ENCODE measurements at regions not wholly inside any gene's neighbourhood (a gene's known extent, or its start where the extent isn't known, plus 50 kb on each side); places are given as distances from the start of the nearest gene placed in this dataset.
"Not testable (repeated sequence)": the region's sequence is repeated elsewhere in the genome, so short reads cannot be mapped to it uniquely, and the experiment has no call there.

GRCh38 chr22:49454726-49455125, 372.9 kb downstream of the BRD1 start:
- DNase-seq (ENCODE audit: missing footprints) (no peak), ATAC-seq (no peak)
- intact Hi-C loops (cut with DNase I), result no loop called here

GRCh38 chr22:49453771-49454170, 373.9 kb downstream of the BRD1 start:
- intact Hi-C loops (cut with DNase I), result no loop called here
- DNase-seq (ENCODE audit: missing footprints) (no peak), ATAC-seq (no peak)

- ATAC-seq; intact Hi-C loops (cut with DNase I); DNase-seq (ENCODE audit: missing footprints): not testable (repeated sequence)
Measured at GRCh38 chr22:49453019-49453418, 374.7 kb downstream of the BRD1 start.

GRCh38 chr22:49452362-49452946, 375.2 kb downstream of the BRD1 start:
- no peak for DNase-seq (ENCODE audit: missing footprints)
- ATAC-seq, result no peak

GRCh38 chr22:49451070-49451840, 376.4 kb downstream of the BRD1 start:
- intact Hi-C loops (cut with DNase I), result no loop called here
- ATAC-seq (no peak), DNase-seq (ENCODE audit: missing footprints) (no peak)

More at GRCh38 chr22:49452362-49452946, 375.2 kb downstream of the BRD1 start:
- intact Hi-C loops (cut with DNase I), result no loop called here

GRCh38 chr22:49450498-49450897, 377.2 kb downstream of the BRD1 start:
- ATAC-seq (no peak), DNase-seq (ENCODE audit: missing footprints) (no peak)
- intact Hi-C loops (cut with DNase I), result no loop called here

- DNase-seq (ENCODE audit: missing footprints) (no peak), ATAC-seq (no peak)
- intact Hi-C loops (cut with DNase I), result no loop called here
Measured at GRCh38 chr22:49449811-49450446, 377.7 kb downstream of the BRD1 start.

GRCh38 chr22:49449377-49449776, 378.3 kb downstream of the BRD1 start:
- ATAC-seq (no peak), DNase-seq (ENCODE audit: missing footprints) (no peak)
- intact Hi-C loops (cut with DNase I), result no loop called here

- ATAC-seq, result no peak
- intact Hi-C loops (cut with DNase I), result no loop called here
Measured at GRCh38 chr22:49448526-49448925, 379.1 kb downstream of the BRD1 start.

GRCh38 chr22:49447837-49448236, 379.8 kb downstream of the BRD1 start:
- ATAC-seq (no peak), DNase-seq (ENCODE audit: missing footprints) (no peak)

More at GRCh38 chr22:49448526-49448925, 379.1 kb downstream of the BRD1 start:
- DNase-seq (ENCODE audit: missing footprints), result no peak

GRCh38 chr22:49446759-49447710, 380.6 kb downstream of the BRD1 start:
- ATAC-seq (no peak), DNase-seq (ENCODE audit: missing footprints) (no peak)
- intact Hi-C loops (cut with DNase I), result no loop called here

More at GRCh38 chr22:49447837-49448236, 379.8 kb downstream of the BRD1 start:
- intact Hi-C loops (cut with DNase I), result no loop called here

GRCh38 chr22:49446145-49446758, 381.4 kb downstream of the BRD1 start:
- DNase-seq (ENCODE audit: missing footprints), result no peak
- intact Hi-C loops (cut with DNase I), result no loop called here
- ATAC-seq, result no peak

- intact Hi-C loops (cut with DNase I), result no loop called here
- DNase-seq (ENCODE audit: missing footprints) (no peak), ATAC-seq (no peak)
Measured at GRCh38 chr22:49444781-49445180, 382.9 kb downstream of the BRD1 start.

GRCh38 chr22:49440931-49441330, 386.7 kb downstream of the BRD1 start:
- ATAC-seq (no peak), DNase-seq (ENCODE audit: missing footprints) (peak; percentile 51)
- intact Hi-C loops (cut with DNase I), result no loop called here

- intact Hi-C loops (cut with DNase I), result no loop called here
- peak; percentile 40 for DNase-seq (ENCODE audit: missing footprints)
- ATAC-seq, result no peak
Measured at GRCh38 chr22:49439373-49439772, 388.3 kb downstream of the BRD1 start.

GRCh38 chr22:49437956-49438355, 389.7 kb downstream of the BRD1 start:
- intact Hi-C loops (cut with DNase I), result no loop called here
- DNase-seq (ENCODE audit: missing footprints) (no peak), ATAC-seq (no peak)

GRCh38 chr22:49437356-49437755, 390.3 kb downstream of the BRD1 start:
- intact Hi-C loops (cut with DNase I), result no loop called here
- ATAC-seq (no peak), DNase-seq (ENCODE audit: missing footprints) (no peak)

GRCh38 chr22:49436056-49436455, 391.6 kb downstream of the BRD1 start:
- no peak for ATAC-seq
- intact Hi-C loops (cut with DNase I), result no loop called here
- no peak for DNase-seq (ENCODE audit: missing footprints)

- intact Hi-C loops (cut with DNase I), result no loop called here
- ATAC-seq (no peak), DNase-seq (ENCODE audit: missing footprints) (no peak)
Measured at GRCh38 chr22:49435596-49435995, 392.1 kb downstream of the BRD1 start.

All from Right ventricle myocardium inferior (tissue), 1 donor.